GM19452 (cell line): ENCODE measurements at regions not wholly inside any gene's neighbourhood (a gene's known extent, or its start where the extent isn't known, plus 50 kb on each side); places are given as distances from the start of the nearest gene placed in this dataset.
"Not testable (repeated sequence)": the region's sequence is repeated elsewhere in the genome, so short reads cannot be mapped to it uniquely, and the experiment has no call there.

ENCODE experiments used
- ATAC-seq: cut with Tn5 transposase; IDR thresholded peaks from one replicate; pipeline ENCODE4 v1.9.1; 2021; ENCODE audit not compliant: unreplicated experiment

DNA sequence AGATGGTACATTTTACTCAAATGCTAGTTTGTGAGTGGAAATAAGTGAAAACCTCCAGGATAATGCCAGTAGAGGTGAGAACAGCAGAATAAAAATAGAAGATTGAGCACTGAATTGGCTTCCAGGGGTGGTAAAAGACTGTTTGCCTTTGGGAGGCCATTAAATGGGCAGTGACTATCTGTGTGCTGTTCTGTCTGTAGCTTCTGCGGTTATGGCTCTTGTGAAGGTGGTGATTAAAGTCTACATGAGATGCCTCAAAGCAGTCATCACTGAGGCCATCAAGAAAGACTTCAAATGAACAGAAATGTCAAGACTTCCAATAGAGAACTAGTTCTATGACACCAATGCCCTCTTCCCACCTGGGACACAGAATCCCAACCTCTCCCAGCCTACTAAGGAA is 108.8 kb downstream of the EFHB start:
- ATAC-seq: no peak

DNA sequence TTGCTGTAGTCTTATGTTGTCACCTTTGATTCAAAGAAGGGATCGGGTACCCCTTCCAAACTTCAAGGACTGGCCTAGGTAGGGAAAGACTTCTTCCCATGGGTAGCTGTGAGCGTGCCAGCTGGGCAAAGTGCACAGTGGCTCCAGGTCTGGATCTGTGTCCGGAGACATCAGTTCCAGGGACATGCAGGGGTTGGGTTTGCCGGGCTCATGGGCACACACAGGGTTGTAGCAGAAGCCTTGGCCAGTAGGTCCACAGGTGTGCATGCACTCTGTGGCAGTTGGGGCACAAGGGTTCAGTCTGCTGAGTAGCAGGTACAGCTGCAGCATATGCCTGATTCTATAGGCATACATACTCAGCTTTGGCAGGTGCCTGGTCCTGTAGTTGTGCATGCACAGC is 111.2 kb downstream of the EFHB start:
- no peak for ATAC-seq

DNA sequence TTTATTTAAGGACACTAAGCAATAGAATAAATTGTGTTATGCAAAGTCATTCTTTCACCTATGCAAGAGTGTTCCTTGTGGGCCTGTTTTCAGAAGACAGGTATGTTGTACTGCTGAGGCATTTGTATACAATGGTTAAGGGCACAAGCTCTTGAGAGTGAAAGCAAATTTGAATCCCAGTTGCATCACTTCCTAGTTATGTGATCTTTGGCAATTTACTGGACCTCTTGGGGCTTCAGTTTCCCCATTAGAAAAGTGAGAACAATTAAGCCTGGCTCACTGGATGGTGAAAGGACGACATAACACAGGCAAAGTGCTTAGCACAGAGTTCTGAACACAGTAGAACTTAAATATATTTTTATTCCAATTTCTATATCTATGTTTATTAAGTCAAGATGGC is 117.4 kb downstream of the EFHB start:
- no peak for ATAC-seq

DNA sequence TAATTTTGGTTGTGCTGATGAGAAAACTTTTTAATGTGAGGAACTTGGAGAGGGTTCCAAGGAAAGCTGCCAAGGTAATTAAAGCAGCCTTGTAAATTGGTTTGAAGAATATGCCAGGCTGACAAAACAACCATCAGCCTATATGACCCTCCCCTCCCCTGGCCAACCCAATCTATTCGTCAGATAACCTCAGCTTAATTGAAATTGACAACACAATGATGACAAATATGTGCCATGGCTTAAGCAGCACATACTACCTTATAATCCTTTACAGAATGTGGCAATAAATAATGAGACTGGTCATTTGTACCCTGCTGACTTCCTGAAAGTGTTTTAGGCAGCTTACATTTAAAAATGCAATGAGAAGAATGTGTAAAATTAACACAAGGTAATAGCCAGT is 118.2 kb downstream of the EFHB start:
- no peak for ATAC-seq

DNA sequence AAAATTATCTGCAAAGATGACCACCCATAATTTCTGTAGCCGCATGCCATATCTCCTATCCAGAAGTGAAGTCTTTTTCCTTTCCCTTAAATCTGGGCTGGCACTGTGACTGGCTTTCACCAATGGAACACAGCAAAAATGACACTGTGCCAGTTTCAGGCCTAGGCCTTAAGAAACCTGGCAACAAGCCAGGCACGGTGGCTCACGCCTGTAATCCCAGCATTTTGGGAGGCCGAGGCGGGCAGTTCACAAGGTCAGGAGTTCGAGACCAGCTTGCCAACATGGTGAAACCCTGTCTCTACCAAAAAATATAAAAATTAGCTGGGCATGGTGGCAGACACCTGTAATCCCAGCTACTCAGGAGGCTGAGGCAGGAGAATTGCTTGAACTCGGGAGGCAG is 120.3 kb downstream of the EFHB start:
- not testable (repeated sequence) for ATAC-seq

DNA sequence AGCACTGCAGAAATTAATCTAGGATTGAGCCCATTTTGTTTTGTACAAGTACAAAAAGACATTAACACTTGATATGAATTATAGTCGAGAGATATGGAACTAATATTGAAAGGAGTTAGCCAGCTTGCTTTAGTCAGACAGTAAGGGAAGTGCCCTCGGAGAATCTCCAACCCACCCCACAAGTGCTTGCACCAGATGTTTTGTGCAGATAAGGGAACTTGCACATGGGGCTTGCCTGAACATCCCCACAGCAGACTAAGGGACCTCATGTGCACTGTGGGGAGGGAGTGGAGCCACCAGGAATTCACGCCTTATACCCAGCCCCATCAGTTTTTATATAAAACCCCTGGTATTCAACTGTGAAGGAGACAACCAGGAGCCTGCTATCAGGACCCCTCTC is 122.3 kb downstream of the EFHB start:
- ATAC-seq: no peak

DNA sequence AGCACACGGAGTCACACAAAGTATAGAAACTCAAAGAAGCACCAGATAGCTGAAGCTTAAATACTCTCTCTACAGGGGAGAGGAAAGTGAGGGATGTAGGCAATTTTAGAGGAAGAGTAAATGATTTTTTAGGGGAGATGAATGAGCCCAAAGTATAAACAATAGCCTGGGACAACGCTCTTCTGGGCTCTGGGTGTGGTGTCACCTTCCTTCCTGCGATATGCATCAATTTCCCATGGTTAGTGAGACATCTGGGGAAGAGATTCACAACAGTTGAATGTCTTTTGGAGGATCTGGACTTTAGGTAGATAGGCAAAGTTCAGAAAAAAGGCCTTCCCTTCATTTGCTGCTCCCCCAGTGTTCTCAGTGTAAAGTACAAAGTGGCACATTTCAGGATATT is 125.2 kb downstream of the EFHB start:
- no peak for ATAC-seq

DNA sequence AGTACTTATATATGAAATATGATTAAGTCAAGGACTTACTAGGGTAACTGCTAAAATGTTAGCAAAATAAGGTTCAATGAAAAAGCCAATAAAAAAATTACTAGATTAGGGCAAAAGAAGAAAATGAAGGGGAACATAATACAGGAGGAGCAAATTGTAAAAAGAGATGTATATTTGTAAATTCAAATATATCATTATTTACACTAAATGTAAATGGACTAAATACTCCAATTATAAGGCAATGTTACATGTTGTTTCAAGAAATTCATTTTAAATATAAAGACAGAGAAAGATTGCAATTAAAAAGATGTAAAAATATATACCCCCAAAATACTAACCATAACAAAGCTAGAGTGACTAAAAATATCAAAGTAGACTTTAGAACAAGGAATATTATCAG is 134.1 kb downstream of the EFHB start:
- no peak for ATAC-seq

DNA sequence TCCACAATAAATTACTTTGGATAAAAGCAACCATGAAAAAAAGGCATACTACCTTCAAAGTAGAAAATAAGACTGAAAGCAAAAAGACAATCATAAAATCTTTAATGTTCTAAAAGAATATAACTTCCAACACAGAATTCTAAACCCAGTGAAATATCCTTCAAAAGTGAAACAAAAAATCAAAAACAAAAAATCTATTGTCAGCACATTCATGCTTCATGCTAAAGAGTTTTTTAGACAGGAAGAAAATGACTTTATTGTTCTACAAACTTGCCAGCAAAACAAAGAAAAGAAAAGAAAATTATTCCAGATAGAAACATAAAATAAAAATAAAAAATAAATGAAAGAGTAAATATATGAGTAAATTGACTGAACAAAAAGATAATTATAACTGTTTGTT is 134.9 kb downstream of the EFHB start:
- ATAC-seq: no peak

DNA sequence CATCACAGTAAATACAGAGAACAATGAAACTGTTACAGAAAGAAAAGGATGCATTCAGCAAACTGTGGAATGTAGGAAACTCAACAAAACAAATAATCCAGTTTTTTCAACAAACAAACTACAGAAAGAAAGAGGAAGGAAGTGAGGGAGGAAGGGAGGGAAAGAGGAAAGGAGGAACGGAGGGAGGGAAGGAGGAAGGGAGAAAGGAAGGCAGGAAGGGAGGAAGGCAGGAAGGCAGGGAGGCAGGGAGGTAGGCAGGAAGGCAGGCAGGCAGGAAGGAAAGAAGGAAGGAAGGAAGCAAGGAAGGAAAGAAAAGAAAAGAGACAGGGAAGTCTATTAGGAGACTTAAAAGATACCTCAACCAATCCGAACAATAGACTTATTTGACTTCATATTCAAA is 135.7 kb downstream of the EFHB start:
- no peak for ATAC-seq

DNA sequence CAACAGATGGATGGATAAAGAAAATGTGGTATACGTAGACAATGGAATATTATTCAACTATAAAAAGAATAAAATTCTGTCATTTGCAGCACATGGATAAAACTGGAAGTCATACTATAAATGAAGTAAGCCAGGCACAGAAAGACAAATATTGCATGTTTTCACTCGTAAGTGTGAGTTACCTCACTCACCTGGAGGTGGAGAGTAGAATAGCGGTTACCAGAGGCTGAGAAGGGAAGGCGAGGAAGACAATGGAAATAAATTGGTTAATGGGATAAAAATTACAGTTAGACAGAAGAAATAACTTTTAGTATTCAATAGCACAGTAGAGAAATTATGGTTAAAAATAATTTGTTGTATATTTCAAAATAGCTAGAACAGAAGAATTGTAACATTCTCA is 141.6 kb downstream of the EFHB start:
- no peak for ATAC-seq

DNA sequence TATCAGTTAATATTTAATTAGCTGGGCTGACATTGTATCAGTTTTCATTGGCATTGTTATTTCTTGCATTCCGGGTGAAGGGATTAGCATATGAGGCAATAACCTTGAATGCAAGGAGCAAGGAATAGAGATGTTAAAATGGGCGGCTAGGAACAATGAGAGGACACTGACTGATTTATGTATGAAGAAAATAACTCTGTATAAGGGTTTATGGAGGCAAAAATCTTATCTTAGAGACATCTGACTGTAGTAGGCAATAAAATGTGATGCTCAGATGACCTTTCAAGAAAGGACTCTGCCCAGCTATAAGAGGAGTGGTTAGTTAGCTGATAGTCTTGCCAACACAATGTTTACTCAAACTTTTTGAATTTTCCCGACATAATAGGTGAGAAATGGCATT is 158.3 kb downstream of the EFHB start:
- no peak for ATAC-seq

DNA sequence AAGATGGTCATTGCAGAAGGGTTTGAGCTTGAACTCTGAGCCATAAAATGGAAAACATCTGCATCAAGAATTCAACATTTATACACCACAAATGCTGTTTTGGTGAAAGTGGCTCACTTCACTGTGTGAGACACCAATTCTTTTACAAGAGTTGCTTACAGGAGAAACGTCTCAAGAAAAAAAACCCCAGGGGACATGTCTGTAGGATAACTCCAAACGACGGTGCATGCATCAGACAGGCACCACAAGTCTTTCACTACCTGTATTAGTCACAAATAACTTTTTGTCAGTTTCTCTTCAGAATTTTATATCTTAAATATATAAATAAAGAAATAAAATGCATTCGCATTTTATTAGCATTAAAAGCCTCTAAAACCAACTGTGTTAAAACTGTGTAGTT is 164.3 kb downstream of the EFHB start:
- no peak for ATAC-seq

DNA sequence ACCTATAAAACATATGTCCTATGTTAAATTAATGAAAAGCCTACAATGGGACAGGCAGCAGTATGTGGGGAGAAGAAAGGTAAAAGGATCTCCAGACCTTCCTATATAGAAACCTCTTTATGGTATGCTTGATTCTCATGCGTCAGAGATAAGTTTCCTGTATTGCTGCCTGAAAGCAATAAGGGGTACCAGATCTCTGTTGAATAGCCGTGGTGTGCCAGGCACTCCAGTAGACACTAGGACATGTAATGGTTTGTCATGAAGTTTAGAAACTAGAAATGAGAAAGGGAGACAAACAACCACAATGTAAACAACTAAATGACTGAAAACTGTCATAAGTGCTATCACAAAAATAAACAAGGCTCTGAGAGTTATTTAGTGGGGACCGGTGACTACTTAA is 168.1 kb downstream of the EFHB start:
- no peak for ATAC-seq

DNA sequence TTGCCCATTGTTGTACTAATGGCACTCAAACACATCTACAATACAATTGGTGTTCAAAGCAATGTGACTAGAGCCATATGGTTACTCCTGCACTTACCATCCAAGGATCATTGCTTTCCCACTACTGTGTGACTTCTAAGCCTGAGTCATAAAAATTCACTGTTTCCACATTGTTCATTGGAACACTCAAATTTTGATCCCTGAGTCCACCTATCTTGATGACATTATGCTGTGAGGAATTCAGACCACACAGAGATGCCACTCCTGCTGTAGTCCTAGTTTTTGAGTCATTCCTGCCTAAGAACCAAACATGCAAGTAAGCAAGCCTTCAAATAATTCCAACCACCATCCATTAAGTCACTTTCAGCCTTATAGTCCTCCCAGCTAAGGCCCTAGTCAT is 176.2 kb downstream of the EFHB start:
- ATAC-seq: no peak

DNA sequence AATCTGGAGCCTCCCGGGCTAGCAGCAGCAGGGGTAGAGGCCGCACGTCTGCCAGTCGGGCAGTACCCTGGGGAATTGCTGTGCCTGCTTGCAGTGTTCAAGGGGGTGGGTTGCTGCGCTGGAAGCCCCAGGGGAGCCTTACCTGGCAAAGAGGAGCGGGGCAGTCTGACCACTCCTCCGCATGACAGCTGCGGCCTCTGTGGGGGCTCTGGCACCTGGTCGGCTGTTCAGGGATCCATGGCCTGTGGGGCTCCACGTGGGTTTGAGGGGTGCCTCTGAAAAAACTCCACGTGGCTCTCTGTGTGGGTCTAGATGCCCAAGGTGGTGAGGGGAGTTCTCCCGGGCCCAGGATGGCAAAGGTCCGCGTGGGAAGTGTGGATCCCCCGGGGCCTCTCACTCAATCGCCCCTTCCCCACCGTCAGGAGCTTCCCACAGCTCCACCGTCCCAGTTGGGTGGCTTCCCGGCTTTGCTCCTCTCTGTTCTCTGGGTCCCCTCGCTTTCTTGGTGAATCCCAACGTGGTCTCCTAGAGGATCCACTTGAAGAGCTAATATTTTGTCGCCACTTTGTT is 184.5 kb downstream of the EFHB start:
- no peak for ATAC-seq

DNA sequence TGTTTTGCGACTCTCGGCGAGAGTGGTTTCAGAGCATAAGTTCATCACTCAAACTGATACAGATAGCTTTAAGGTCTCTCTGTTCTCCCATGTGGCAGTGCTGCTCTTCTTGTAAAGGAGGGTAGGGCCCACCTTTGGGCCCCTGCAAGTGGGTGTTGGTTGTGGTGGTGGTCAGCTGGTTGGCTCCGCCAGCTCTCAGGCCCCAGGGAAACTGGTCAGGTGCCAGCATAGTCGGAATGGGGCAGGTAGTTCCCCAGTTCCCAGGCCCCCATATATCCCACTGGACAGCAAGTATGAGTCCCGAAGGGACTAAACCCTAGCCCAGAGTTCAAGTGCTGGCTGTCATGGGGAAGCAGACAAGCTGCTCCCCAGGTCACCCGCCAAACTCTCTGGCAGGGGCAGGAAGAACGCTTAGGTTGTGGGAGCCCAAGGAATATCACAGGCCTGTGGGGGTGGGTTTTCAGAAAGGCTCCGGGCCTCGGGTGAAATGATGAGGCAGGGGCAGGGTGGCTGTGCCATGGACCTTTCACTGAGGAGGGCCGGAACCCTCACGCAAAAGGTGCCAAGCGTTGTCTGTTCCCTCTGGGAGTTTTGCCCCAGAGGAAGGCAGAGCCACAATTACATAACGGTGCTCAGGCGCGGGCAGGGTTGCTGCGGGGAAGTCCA is 185.1 kb downstream of the EFHB start:
- no peak for ATAC-seq

DNA sequence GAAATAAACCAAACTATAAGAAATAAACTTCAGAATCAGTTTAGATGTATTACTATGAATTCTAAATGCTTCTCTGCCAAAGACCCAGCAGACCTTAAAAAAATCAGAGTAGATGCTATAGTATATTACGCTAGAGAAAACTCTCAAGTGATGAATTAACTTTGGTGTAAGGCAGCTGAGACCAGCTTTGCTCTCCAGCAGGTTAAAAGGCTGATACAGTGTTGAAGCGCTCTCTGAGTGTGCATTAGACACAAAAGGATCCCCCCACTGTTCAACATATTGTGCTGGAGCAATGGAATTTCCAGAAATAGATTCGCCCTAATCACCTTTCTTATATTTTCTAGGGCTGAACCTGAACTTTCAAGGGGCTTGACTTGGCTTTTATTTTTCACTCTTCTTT is 190.0 kb downstream of the EFHB start:
- no peak for ATAC-seq

DNA sequence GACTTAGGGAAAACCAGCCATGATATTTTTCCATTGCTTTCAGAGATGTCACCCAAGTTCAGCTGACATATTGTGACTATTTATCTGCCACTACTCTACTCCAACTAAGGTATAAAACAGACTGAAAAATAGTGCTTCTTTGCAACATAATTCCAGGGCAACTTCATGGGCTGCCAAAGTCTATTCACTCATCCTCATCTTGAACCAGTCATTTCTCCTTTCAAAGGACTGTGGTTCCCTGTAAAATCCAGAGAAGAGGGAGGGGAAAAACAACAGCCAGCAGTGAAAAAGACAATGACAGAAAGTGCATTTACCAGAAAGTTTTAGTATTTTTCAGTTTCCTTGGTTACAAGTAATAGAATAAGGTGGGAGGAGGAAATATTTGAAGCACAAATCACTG is 191.1 kb downstream of the EFHB start:
- no peak for ATAC-seq

DNA sequence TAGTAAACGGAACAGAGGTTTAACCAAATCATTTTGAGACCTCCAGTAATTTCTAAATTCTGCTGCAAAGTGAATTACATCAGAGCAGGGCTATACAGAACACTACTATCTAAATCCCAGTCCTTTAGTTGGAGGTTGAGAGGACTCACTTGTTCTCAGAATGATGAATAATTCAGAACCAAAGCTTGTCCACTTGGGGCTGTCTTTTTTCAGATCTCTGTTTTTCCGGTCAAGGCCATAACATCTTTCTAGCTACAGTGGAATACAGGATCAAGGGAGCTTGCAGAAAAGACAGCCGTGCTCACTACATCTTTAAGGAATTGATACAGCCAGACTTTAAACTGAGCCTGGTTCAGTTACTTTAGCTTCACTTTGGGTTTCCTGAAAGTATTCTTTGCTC is 194.5 kb downstream of the EFHB start:
- ATAC-seq: no peak

DNA sequence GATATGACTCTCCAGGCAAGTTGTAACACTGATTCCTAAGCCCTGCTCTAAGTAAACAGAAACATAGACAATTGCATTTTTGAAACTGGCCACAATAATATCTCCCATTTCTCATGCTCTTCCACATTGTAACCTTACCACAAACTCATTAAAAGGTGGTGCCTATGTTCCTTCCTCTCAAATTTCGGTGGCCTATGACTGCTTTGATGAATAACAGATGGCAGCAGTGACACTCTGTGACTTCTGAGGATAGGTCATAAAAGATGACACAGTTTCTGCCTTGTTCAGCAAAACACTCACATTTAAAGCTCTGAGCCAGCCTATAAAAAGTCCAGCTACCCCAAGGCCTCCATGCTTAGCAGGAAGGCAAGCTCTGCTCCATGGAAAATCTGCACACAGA is 195.2 kb downstream of the EFHB start:
- no peak for ATAC-seq

DNA sequence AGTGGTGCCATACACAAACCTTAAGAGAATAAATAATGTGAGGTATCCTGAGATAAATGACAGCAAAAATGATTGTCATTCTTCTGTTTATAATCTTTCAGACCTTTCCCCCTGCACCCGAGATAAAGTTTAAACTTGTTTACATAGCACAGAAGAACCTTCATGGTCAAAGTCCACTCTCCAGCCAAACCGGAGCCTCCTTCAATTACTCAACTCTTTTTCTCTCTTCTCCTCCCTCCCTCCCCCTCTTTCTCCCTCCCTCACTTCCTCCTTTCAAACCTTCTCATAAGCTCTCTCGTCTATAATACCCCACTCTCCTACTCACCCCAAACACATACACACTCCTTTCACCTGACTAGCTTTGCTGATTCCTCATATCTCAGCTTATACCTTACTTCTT is 198.9 kb downstream of the EFHB start:
- ATAC-seq: no peak

DNA sequence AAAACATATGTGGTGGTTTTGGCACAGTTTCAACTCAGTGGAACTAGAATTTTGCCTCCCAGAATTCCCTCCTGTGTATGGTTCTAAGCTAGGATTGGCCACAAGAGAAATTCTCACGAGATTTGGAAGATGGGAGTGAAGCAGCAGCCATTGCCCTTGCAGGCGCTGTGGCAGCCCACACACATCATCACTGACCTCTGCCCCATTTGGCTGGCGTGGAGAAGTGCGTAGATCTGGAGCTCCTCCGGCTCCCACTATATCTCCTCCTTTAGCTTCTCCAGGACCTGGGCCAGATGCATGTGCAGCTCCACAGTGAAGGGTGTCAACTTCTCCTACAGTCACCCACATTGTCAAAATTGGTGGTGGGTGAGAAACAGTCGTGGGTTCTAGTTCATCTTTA is 199.6 kb downstream of the EFHB start:
- ATAC-seq: no peak
